ENCODE measurements at regions not wholly inside any gene's neighbourhood (a gene's known extent, or its start where the extent isn't known, plus 50 kb on each side); places are given as distances from the start of the nearest gene placed in this dataset.

DNA sequence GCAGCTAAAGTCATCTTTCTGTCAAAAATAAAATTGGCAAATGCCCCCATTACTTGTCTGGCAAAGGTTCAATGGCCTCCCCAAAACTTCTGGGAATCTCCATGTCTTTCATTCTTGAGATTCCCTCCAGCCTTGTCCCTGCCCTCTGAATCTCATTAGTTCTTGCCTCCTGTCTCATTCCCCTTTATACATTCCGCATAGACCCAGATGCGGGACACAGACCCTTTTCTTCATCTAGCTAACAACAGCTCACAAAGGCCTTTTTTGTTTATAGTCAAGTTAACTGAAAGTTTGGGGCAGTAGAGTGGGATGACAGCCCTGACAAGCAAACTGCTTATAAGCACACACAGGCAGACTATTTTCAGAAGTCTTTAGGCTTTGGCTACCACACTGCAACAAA lies 306.1 kb upstream of the FAM241A start:
- TF ChIP-seq, protein P1, sequence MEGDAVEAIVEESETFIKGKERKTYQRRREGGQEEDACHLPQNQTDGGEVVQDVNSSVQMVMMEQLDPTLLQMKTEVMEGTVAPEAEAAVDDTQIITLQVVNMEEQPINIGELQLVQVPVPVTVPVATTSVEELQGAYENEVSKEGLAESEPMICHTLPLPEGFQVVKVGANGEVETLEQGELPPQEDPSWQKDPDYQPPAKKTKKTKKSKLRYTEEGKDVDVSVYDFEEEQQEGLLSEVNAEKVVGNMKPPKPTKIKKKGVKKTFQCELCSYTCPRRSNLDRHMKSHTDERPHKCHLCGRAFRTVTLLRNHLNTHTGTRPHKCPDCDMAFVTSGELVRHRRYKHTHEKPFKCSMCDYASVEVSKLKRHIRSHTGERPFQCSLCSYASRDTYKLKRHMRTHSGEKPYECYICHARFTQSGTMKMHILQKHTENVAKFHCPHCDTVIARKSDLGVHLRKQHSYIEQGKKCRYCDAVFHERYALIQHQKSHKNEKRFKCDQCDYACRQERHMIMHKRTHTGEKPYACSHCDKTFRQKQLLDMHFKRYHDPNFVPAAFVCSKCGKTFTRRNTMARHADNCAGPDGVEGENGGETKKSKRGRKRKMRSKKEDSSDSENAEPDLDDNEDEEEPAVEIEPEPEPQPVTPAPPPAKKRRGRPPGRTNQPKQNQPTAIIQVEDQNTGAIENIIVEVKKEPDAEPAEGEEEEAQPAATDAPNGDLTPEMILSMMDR (IDR thresholded peaks at IDR 0.05): no peak
- TF ChIP-seq EZH2 (IDR thresholded peaks at IDR 0.05; ENCODE audit: borderline replicate concordance, insufficient read depth, low read depth, low read length, poor library complexity, severe bottlenecking): no peak

All from B cell (primary cell).